Neuronal stem cell (in vitro differentiated cells): ENCODE measurements at regions not wholly inside any gene's neighbourhood (a gene's known extent, or its start where the extent isn't known, plus 50 kb on each side); places are given as distances from the start of the nearest gene placed in this dataset.

Experiments used
- DNase-seq: peaks from one replicate; pipeline ENCODE4 v3.0.0-alpha.2; 2013; ENCODE audit warnings: low spot score
- H2AFZ ChIP-seq: one replicate; pipeline ENCODE4 v1.6.1; 2013; ENCODE audit warnings: mild to moderate bottlenecking, low read length, inconsistent platforms
- H2AK5ac ChIP-seq: 2 replicates; pipeline ENCODE4 v1.6.1; 2013; ENCODE audit warnings: low read depth, mild to moderate bottlenecking, inconsistent platforms, low read length, moderate library complexity, mixed read lengths
- H2BK120ac ChIP-seq: 2 replicates; pipeline ENCODE4 v1.6.1; 2013; ENCODE audit warnings: low read depth, mild to moderate bottlenecking, inconsistent platforms, low read length, moderate library complexity, mixed read lengths
- H2BK12ac ChIP-seq: one replicate; pipeline ENCODE4 v1.6.1; 2013; ENCODE audit warnings: low read length, inconsistent platforms
- H2BK15ac ChIP-seq: 2 replicates; pipeline ENCODE4 v1.6.1; 2013; ENCODE audit warnings: mild to moderate bottlenecking, low read length, inconsistent platforms, mixed read lengths
- H2BK5ac ChIP-seq: one replicate; pipeline ENCODE4 v1.6.1; 2013; ENCODE audit warnings: inconsistent platforms, mild to moderate bottlenecking, low read length, moderate library complexity
- H3K14ac ChIP-seq: one replicate; pipeline ENCODE4 v1.6.1; 2013; ENCODE audit warnings: low read length, inconsistent platforms
- H3K18ac ChIP-seq: 2 replicates; pipeline ENCODE4 v1.6.1; 2013; ENCODE audit warnings: low read length, inconsistent platforms
- H3K23ac ChIP-seq: 2 replicates; pipeline ENCODE4 v1.6.1; 2013; ENCODE audit warnings: low read depth, mild to moderate bottlenecking, mixed read lengths, low read length, inconsistent platforms; ENCODE audit not compliant: poor library complexity
- H3K27ac ChIP-seq: replicated peaks from 3 replicates; pipeline ENCODE4 v1.5.1; 2013; ENCODE audit warnings: low read length, inconsistent platforms
- H3K27me3 ChIP-seq, 3 experiments: 2 replicates each; pipeline ENCODE4 v1.6.1; 2013; ENCODE audit warnings: low read length in 3 of 3, mild to moderate bottlenecking in 2 of 3, inconsistent platforms in 1 of 3, low read depth in 1 of 3, mixed read lengths in 1 of 3, moderate library complexity in 1 of 3; ENCODE audit not compliant: control insufficient read depth in 3 of 3, insufficient read depth in 3 of 3
- H3K36me3 ChIP-seq, 2 donors: replicated peaks in 1 of 2; 2 replicates each; pipeline ENCODE4 v1.6.1; 2013; ENCODE audit warnings: low read length in 2 of 2; ENCODE audit not compliant: control insufficient read depth in 2 of 2, insufficient read depth in 2 of 2
- H3K4ac ChIP-seq: 2 replicates; pipeline ENCODE4 v1.6.1; 2013; ENCODE audit warnings: inconsistent platforms, mild to moderate bottlenecking, low read length, moderate library complexity
- H3K4me1 ChIP-seq, 2 donors: 1 replicate in 1 of 2; 2 replicates in 1 of 2; pipeline ENCODE4 v1.6.1; 2013; ENCODE audit warnings: low read length in 2 of 2, low read depth in 1 of 2; ENCODE audit not compliant: control insufficient read depth in 2 of 2, insufficient read depth in 1 of 2
- H3K4me2 ChIP-seq: one replicate; pipeline ENCODE4 v1.6.1; 2013; ENCODE audit warnings: mild to moderate bottlenecking, low read length, inconsistent platforms; ENCODE audit not compliant: insufficient read depth, poor library complexity, severe bottlenecking
- H3K4me3 ChIP-seq, 2 donors: 2 replicates each; pipeline ENCODE4 v1.5.1; 2013; ENCODE audit warnings: low read length in 2 of 2, mild to moderate bottlenecking in 2 of 2, inconsistent platforms in 1 of 2, moderate library complexity in 1 of 2
- H3K79me1 ChIP-seq: one replicate; pipeline ENCODE4 v1.6.1; 2013; ENCODE audit warnings: low read depth, mild to moderate bottlenecking, inconsistent platforms, low read length, moderate library complexity
- H3K9ac ChIP-seq: one replicate; pipeline ENCODE4 v1.6.1; 2013; ENCODE audit warnings: mild to moderate bottlenecking, low read depth, low read length, inconsistent platforms; ENCODE audit not compliant: poor library complexity
- H3K9me3 ChIP-seq, 2 donors: replicated peaks in 1 of 2; 2 replicates each; pipeline versions ENCODE3 to v1.6.1; 2013; ENCODE audit warnings: low read length in 2 of 2, mild to moderate bottlenecking in 2 of 2, inconsistent platforms in 1 of 2, low read depth in 1 of 2, mixed read lengths in 1 of 2, moderate library complexity in 1 of 2; ENCODE audit not compliant: control insufficient read depth in 2 of 2, insufficient read depth in 1 of 2
- H4K8ac ChIP-seq: one replicate; pipeline ENCODE4 v1.6.1; 2013; ENCODE audit warnings: low read depth, mild to moderate bottlenecking, inconsistent platforms, low read length, moderate library complexity
- H4K91ac ChIP-seq: one replicate; pipeline ENCODE4 v1.6.1; 2013; ENCODE audit warnings: low read length, low read depth, mild to moderate bottlenecking, inconsistent platforms; ENCODE audit not compliant: poor library complexity
- WGBS, 2 donors: extraction: QIAGEN DNeasy Blood & Tissue Kit; methylation state at CpG; one replicate each; pipeline ENCODE4 v1.1.7; 2013; ENCODE audit warnings: missing lambda C conversion rate in 2 of 2, mixed read lengths in 1 of 2; ENCODE audit not compliant: insufficient read length in 2 of 2, insufficient replicate concordance in 1 of 2; ENCODE audit errors: extremely low coverage in 2 of 2; 5-methylcytosine and 5-hydroxymethylcytosine counted together

DNA sequence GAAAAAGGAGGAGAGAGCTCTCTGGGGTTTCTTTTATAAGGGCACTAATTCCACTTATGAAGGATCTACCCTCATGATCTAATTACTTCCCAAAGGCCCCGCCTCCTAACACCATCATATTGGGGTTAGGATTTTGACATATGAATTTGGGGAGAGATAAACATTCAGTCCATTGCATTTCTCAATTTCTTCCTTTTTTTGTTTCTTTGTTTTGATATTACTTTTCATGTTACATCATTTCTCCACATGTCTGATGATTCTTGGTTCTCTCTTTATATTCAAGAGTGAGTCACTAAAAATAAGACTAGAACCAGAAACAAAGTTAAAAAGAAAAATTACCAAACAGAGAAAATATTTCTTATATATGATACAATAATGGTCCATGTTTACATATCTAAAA lies 63.2 kb upstream of the DUSP10 start:
- Histone ChIP-seq H3K9ac (no peak overlapping the region), H3K36me3 (no peaks in the 10 kb centered on the region), H3K4me1 (peaks cover 0 to 7% of the 10 kb centered on the region in 2 donors), H3K18ac (no peak overlapping the region), H2AFZ (no peak overlapping the region), H3K14ac (no peak overlapping the region), H2BK5ac (no peak overlapping the region), H3K79me1 (no peaks in the 10 kb centered on the region), H2BK15ac (no peak overlapping the region), H2BK12ac (no peak overlapping the region), H2AK5ac (no peak overlapping the region), H3K27ac (no peak overlapping the region), H3K23ac (no peak overlapping the region), H3K4ac (no peak overlapping the region), H4K91ac (no peak overlapping the region), H2BK120ac (no peak overlapping the region), H3K27me3 (no peaks in the 10 kb centered on the region), H3K9me3 (no peaks in the 10 kb centered on the region), H4K8ac (no peak overlapping the region), H3K4me3 (no peak overlapping the region), H3K4me2 (no peak overlapping the region)
- no CpG with 5 or more reads among the region's 1 CpG for WGBS, 2 donors
- DNase-seq: no peak

DNA sequence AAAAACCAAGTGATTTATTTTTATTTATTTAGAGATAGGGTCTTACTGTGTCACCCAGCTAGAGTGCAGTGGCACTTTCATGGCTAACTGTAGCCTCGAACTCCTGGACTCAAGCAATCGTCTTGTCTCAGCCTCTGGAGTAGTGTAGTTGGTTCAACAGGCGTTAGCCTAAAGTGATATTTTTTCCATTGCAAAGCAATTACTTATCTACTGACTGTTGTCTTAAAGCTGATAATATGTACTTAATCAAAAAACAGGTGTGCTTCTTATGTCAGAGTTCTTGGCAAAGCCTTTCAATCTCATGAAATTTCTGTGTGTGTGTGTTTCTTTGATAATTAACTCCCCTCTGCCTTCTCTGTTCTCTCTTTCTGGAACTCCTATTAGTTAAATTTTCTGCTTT lies 62.4 kb upstream of the DUSP10 start:
- Histone ChIP-seq H2BK5ac (no peak overlapping the region), H2AK5ac (no peak overlapping the region), H3K79me1 (no peaks in the 10 kb centered on the region), H2BK15ac (no peak overlapping the region), H3K4ac (no peak overlapping the region), H3K27ac (no peak overlapping the region), H3K14ac (no peak overlapping the region), H2BK120ac (no peak overlapping the region), H4K91ac (no peak overlapping the region), H2BK12ac (no peak overlapping the region), H3K18ac (no peak overlapping the region), H3K9me3 (no peaks in the 10 kb centered on the region), H3K9ac (no peak overlapping the region), H2AFZ (no peak overlapping the region), H3K23ac (no peak overlapping the region), H3K4me3 (no peak overlapping the region), H3K27me3 (no peaks in the 10 kb centered on the region), H3K4me1 (peaks cover 0 to 7% of the 10 kb centered on the region in 2 donors), H4K8ac (no peak overlapping the region), H3K4me2 (no peak overlapping the region), H3K36me3 (no peaks in the 10 kb centered on the region)
- WGBS, 2 donors: no CpG with 5 or more reads among the region's 3 CpGs
- DNase-seq: no peak

DNA sequence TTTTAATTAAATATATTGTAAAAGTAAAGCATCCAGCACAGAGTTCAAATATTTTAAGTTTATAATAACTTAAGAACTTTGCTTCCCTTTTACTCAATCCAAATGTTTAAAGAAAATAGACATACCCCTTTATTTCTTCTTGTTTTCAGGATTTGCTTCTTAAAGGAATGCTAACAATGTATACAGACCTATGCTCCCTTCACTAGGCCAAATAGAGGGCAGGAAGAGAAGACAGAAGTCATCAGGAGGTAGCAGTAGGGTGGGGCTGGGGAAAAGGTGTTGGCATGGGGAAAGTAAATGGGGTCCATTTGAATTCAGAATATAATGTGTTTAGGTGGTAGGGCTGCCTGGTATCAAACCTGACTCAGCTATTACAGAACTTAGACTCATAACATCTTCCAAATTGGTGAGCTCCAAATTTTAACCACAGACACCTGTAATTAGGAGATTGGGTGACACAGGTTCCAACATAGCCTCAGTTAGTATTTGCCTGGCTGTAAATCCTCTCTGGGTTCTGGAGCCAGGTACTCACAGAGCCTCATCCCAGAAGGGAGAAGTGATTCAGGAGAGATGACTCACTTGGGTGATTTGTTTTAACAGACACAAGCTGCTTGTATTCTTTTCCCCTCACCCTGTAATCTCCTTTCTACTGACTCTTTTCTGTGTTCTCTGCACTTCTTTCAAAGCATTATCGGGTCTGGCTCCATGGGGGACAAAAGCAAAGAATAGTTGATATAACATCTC lies 60.1 kb upstream of the DUSP10 start:
- no peak overlapping the region for H3K23ac ChIP-seq
- H3K4me3 ChIP-seq: no peak overlapping the region
- H2BK5ac ChIP-seq: no peak overlapping the region
- H4K8ac ChIP-seq: no peak overlapping the region
- peaks cover 0 to 5% of the 10 kb centered on the region in 2 donors for H3K4me1 ChIP-seq
- H2AK5ac ChIP-seq: no peak overlapping the region
- H2AFZ ChIP-seq: no peak overlapping the region
- H3K27ac ChIP-seq: no peak overlapping the region
- H2BK120ac ChIP-seq: no peak overlapping the region
- no peaks in the 10 kb centered on the region for H3K79me1 ChIP-seq
- no peak overlapping the region for H4K91ac ChIP-seq
- H3K36me3 ChIP-seq: no peaks in the 10 kb centered on the region
- no peak overlapping the region for H3K9ac ChIP-seq
- no peak for DNase-seq
- no peak overlapping the region for H2BK12ac ChIP-seq
- no peak overlapping the region for H3K4ac ChIP-seq
- no peak overlapping the region for H3K18ac ChIP-seq
- no peak overlapping the region for H3K14ac ChIP-seq
- no peak overlapping the region for H2BK15ac ChIP-seq
- no CpG with 5 or more reads among the region's 1 CpG for WGBS, 2 donors
- H3K27me3 ChIP-seq: no peaks in the 10 kb centered on the region
- H3K4me2 ChIP-seq: no peak overlapping the region
- H3K9me3 ChIP-seq: no peaks in the 10 kb centered on the region

DNA sequence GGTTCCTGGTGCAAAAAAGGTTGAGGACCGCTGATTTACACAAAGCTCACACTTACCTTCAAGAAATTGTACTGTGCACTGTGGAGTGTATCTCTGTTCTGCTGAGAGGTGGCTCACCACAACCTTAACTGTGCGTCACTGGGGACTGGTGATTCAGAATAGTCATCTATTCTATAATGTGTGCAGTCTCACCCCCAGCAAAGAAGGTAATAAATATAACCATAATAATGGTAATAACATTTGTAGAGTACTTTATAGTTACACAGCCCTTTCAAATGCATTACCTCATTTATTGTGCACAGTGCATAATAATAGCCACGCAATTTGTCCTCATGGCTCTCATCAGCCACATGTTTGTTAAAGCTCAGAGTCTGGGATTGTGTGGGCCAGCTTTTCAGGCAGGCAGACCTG lies 59.4 kb upstream of the DUSP10 start:
- WGBS, 2 donors: no CpG with 5 or more reads among the region's 3 CpGs
- no peak overlapping the region for H2BK5ac ChIP-seq

More for the DNA sequence above, 59.4 kb upstream of the DUSP10 start:
- Histone ChIP-seq H3K9ac (no peak overlapping the region), H3K4ac (no peak overlapping the region), H3K14ac (no peak overlapping the region), H2BK120ac (no peak overlapping the region), H4K8ac (no peak overlapping the region), H2AK5ac (no peak overlapping the region), H3K4me1 (peaks cover 0 to 5% of the 10 kb centered on the region in 2 donors), H3K79me1 (no peaks in the 10 kb centered on the region), H3K18ac (no peak overlapping the region), H2AFZ (no peak overlapping the region), H4K91ac (no peak overlapping the region), H2BK15ac (no peak overlapping the region), H3K4me3 (no peak overlapping the region), H3K36me3 (no peaks in the 10 kb centered on the region), H2BK12ac (no peak overlapping the region), H3K23ac (no peak overlapping the region), H3K4me2 (no peak overlapping the region), H3K27me3 (no peaks in the 10 kb centered on the region), H3K9me3 (no peaks in the 10 kb centered on the region), H3K27ac (no peak overlapping the region)
- no peak for DNase-seq
